SK-N-SH treated with all-trans-retinoic acid at 6 μM for 48 hours (cell line): ENCODE measurements at regions not wholly inside any gene's neighbourhood (a gene's known extent, or its start where the extent isn't known, plus 50 kb on each side); places are given as distances from the start of the nearest gene placed in this dataset.

Experiments
- ARNTL ChIP-seq: fragments of 450-650 bp; formaldehyde crosslinking; IDR thresholded peaks from 2 replicates; pipeline ENCODE4 v1.5.0; 2020; ENCODE audit warnings: low read depth, mild to moderate bottlenecking, moderate library complexity, borderline replicate concordance
- CSDC2 ChIP-seq: fragments of 250-450 bp; sonication (Bioruptor Pico); IDR thresholded peaks from 2 replicates; pipeline ENCODE4 v1.5.0; 2020; ENCODE audit warnings: mild to moderate bottlenecking, moderate library complexity
- CSRNP3 ChIP-seq: fragments of 250-450 bp; sonication (Bioruptor Pico); IDR thresholded peaks from 2 replicates; pipeline ENCODE4 v1.5.1; 2021; ENCODE audit warnings: mild to moderate bottlenecking, moderate library complexity
- ESRRG ChIP-seq: fragments of 250-450 bp; sonication (Bioruptor Pico); IDR thresholded peaks from 2 replicates; pipeline ENCODE4 v1.6.1; 2021; ENCODE audit warnings: mild to moderate bottlenecking
- PATZ1 ChIP-seq: fragments of 250-450 bp; sonication (Bioruptor Pico); IDR thresholded peaks from 2 replicates; pipeline ENCODE4 v1.8.0; 2020; ENCODE audit warnings: mild to moderate bottlenecking, moderate library complexity, borderline replicate concordance
- RARB ChIP-seq: fragments of 250-450 bp; sonication (Bioruptor Pico); IDR thresholded peaks from 2 replicates; pipeline ENCODE4 v1.8.0; 2021; ENCODE audit warnings: mild to moderate bottlenecking, moderate library complexity
- SNAI2 ChIP-seq: fragments of 250-450 bp; sonication (Bioruptor Pico); IDR thresholded peaks from 2 replicates; pipeline ENCODE4 v1.5.0; 2020; ENCODE audit warnings: mild to moderate bottlenecking, moderate library complexity
- ZFP3 ChIP-seq: fragments of 250-450 bp; sonication (Bioruptor Pico); IDR thresholded peaks from 2 replicates; pipeline ENCODE4 v1.5.0; 2020; ENCODE audit warnings: mild to moderate bottlenecking, moderate library complexity
- ZNF8 ChIP-seq: fragments of 450-650 bp; formaldehyde crosslinking; IDR thresholded peaks from 2 replicates; pipeline ENCODE4 v1.5.0; 2020; ENCODE audit warnings: mild to moderate bottlenecking, moderate library complexity

GRCh38 chr6:113076816-113077215, 729.7 kb downstream of the RFPL4B start:
- TF ChIP-seq PATZ1 (CRISPR knock-in tag) (no peak), SNAI2 (CRISPR knock-in tag) (no peak), RARB (no peak), CSRNP3 (CRISPR knock-in tag) (no peak), ZNF8 (no peak), CSDC2 (CRISPR knock-in tag) (no peak), ESRRG (CRISPR knock-in tag) (no peak), ARNTL (no peak), ZFP3 (CRISPR knock-in tag) (no peak)
